OCI-LY1 (cell line): ENCODE measurements at regions not wholly inside any gene's neighbourhood (a gene's known extent, or its start where the extent isn't known, plus 50 kb on each side); places are given as distances from the start of the nearest gene placed in this dataset.

Experiments
- EZH2 ChIP-seq: fragments of 200-600 bp; sonication (generic), shearing (Covaris generic); IDR thresholded peaks from 2 replicates; pipeline ENCODE4 v1.8.0; 2017; ENCODE audit warnings: borderline replicate concordance, mixed run types, mild to moderate bottlenecking, antibody characterized with exemption, low read length, moderate library complexity, mixed read lengths
- TF ChIP-seq, protein P1 (sequence below): fragments of 200-600 bp; sonication (generic), shearing (Covaris generic); IDR thresholded peaks from 2 replicates; pipeline ENCODE4 v1.5.1; 2017; ENCODE audit warnings: mild to moderate bottlenecking, antibody characterized with exemption, low read length, moderate library complexity, mixed read lengths

DNA sequence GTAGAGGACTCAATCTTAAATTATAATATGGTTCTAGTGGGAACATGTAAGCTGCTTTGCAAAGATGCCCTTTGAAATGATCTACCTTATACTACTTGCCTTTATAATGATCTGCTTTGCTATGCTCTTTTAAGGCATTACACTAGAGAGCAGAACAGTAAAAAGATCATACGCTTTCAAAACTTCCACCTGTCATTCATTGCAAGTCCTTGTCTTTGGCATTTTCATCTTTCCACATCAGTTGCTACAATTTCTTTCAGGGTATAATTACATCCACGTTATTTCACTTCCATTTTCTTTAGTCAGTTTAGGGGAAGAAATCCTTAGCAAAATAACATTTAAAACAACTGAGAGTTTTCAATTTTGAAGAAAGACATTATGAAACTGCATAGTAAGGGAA is 80.3 kb downstream of the ACTBL2 start:
- TF ChIP-seq, protein P1, sequence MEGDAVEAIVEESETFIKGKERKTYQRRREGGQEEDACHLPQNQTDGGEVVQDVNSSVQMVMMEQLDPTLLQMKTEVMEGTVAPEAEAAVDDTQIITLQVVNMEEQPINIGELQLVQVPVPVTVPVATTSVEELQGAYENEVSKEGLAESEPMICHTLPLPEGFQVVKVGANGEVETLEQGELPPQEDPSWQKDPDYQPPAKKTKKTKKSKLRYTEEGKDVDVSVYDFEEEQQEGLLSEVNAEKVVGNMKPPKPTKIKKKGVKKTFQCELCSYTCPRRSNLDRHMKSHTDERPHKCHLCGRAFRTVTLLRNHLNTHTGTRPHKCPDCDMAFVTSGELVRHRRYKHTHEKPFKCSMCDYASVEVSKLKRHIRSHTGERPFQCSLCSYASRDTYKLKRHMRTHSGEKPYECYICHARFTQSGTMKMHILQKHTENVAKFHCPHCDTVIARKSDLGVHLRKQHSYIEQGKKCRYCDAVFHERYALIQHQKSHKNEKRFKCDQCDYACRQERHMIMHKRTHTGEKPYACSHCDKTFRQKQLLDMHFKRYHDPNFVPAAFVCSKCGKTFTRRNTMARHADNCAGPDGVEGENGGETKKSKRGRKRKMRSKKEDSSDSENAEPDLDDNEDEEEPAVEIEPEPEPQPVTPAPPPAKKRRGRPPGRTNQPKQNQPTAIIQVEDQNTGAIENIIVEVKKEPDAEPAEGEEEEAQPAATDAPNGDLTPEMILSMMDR, result no peak
- no peak for TF ChIP-seq EZH2
